ENCODE measurements at regions not wholly inside any gene's neighbourhood (a gene's known extent, or its start where the extent isn't known, plus 50 kb on each side); places are given as distances from the start of the nearest gene placed in this dataset.

- TF ChIP-seq CTCF (IDR thresholded peaks at IDR 0.05; ENCODE audit: low read depth, low read length, missing input control) = no peak
- no peak for TF ChIP-seq SP1 (IDR thresholded peaks at IDR 0.05)
- TF ChIP-seq REST (IDR thresholded peaks at IDR 0.05) = no peak
- TF ChIP-seq ZBTB33 (IDR thresholded peaks at IDR 0.05) = no peak
Measured at GRCh38 chr14:78088916-78089315, 81.3 kb upstream of the NRXN3 start.
